GM08714 (cell line): ENCODE measurements at regions not wholly inside any gene's neighbourhood (a gene's known extent, or its start where the extent isn't known, plus 50 kb on each side); places are given as distances from the start of the nearest gene placed in this dataset.
A peak's percentile ranks its signal among the peaks of the same experiment; 100 is the strongest.

Source experiments
- H3K4me3 ChIP-seq: fragments of 200-500 bp; sonication (Bioruptor generic); 2 replicates; pipeline ENCODE4 v1.5.1; 2014; ENCODE audit warnings: mild to moderate bottlenecking, low read length, inconsistent platforms
- ZNF274 ChIP-seq: IDR thresholded peaks from 2 replicates; pipeline ENCODE4 v1.6.1; 2012; ENCODE audit warnings: mild to moderate bottlenecking, low read depth, low read length

DNA sequence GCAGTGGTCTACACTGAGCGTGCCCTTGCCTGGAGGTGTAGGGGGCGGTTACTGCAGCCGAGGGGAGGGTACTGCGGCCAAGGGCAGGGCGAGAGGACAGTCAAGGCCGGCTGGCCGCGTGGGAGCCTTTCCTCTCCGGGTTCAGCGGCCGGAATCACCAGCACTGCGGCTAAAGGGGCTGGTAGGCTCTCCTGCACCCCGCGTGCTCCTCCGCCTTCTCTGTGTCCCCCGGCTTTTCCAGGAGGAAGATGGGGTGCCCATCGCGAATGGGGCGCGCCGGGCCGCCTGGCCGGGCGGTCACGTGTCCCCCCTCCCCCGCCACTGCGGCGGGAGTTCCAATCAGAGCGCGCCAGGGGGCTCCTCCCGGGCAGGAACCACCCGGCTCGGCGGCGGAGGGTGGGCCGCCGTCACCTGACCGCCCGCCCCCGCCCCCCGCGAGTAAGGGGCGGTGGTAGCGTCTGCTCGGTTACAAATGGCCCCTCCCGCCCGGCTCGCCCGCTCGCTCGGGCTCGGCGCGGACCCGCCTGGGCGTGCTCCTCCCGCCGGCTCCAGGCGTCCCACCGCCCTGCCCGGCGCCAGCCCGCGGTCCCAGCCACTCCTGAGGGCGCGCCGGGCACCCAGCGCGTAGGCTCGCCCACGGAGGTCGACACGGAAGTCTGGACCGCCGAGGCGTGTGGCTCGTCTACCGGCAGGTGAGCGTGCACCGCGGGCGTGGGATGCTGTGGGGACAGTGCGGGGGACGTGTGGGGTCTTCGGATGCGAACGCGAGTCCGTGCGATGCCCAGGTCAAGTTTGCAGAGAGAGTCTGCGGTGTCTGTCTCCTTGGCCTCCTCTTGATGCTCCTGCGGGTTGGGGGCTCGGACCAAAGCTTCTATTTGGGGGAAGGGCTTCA, 242.6 kb upstream of the TOPAZ1 start:
- peak overlapping the region; percentile 16; the same call in 1 of the 2 replicates for H3K4me3 ChIP-seq
- no peak for TF ChIP-seq ZNF274

DNA sequence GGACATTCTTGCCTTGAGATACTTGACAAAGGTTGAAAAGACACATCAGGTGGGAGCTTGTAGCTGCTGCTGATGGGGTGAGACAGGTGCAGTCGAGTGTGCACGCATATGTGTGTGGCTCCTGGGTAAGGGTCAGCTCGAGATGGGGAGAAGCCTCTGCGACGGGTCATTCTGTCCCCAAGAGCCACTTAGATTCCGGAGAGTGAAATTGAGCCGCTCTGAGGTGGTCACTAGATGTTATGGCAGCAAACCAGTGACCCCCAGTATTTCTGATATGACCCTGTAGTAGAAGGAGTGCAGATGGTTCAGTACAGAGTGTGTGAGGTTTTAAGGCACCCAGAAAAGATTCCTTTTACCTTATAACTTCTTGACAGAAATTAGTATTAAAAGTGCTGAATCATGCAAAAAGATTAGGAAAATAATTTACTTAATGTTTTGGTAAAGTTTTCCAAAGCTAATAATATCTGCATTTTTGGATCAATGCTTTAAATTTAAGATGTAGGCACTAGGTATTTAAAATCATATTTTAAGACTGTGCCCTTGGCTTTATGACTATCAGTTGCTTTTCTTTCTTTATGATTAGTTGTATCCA, 241.9 kb upstream of the TOPAZ1 start:
- no peak for TF ChIP-seq ZNF274

DNA sequence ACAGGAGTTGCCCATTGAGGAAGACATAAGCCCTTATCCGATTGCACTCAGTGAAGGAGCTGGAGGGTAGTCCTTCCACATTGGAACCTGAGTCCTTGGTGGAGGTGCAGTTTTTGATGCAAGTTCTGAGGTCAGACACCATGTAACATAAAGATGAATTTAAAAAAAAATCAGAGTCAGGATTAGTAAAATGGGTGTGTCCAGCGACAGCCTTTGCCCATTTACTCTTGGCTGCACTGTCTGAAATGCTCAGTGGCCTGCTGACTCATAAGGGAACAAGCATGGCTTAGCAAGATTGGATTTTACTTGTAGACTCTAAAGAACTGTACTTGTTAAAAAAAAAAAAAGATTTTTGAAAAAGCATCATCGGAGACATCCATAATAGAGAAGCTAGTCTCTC, 241.1 kb upstream of the TOPAZ1 start:
- no peak overlapping the region for H3K4me3 ChIP-seq

More for the DNA sequence above, 241.9 kb upstream of the TOPAZ1 start:
- H3K4me3 ChIP-seq = peak overlapping the region; percentile 16; the same call in 1 of the 2 replicates

DNA sequence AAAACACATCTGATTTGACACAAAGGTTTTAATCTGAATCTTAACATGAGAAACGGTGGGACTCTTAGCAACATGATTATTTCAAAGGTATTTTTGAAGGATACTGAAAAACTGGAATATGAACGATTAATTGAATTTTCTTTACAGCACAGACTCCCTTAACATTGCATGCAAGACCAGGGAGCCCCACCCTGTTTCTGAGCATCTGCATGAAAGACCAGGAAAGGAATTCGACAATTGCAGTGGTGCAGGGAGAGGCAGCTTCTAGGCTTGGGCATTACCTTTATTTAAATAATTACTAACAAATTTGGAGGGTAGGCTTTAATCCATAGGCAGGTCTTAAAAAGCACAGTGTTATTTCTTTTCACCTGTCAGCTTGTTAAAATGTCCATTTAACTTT, 240.6 kb upstream of the TOPAZ1 start:
- no peak for TF ChIP-seq ZNF274
- H3K4me3 ChIP-seq = no peak overlapping the region

More for the DNA sequence above, 241.1 kb upstream of the TOPAZ1 start:
- TF ChIP-seq ZNF274 = no peak

DNA sequence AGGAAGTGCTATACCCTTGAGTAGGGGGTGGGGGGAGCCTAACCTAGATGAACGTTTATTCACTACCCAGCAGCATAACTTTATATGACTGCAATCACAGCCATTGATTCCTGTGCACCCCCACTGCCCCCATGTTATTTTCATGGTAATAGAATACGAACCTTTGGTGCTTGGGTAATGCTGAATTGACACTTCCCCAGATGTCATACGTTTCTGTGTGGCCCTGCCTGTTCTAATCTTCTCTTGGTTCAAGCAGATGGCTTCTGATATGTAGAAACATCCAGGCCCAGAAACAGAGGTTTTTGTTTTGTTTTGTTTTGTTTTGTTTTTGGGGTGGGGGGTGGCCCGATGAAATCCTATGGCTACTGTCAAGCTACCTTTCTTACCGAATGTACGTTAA, 237.9 kb upstream of the TOPAZ1 start:
- TF ChIP-seq ZNF274 = no peak

DNA sequence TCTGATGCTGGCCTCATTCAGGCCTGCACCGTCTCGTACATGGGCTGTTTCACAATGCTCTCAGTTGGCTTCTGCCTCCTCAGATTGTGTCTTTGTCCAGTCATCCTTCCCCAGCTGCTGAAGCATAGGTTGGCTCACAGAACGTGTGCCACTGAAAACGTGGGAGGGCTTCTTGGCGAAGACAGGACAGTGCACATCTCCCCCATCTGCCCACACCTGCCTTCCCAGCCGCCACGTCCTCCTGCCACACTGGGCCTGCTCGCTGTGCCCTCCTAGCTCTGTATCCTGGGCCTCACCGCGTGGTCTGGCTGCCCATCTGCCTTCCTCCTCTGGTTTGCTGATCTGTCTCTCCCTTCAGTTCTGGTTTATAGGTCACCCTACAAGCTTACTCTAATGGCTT, 230.0 kb upstream of the TOPAZ1 start:
- TF ChIP-seq ZNF274 = no peak
- H3K4me3 ChIP-seq = no peak overlapping the region

More for the DNA sequence above, 237.9 kb upstream of the TOPAZ1 start:
- H3K4me3 ChIP-seq = no peak overlapping the region

DNA sequence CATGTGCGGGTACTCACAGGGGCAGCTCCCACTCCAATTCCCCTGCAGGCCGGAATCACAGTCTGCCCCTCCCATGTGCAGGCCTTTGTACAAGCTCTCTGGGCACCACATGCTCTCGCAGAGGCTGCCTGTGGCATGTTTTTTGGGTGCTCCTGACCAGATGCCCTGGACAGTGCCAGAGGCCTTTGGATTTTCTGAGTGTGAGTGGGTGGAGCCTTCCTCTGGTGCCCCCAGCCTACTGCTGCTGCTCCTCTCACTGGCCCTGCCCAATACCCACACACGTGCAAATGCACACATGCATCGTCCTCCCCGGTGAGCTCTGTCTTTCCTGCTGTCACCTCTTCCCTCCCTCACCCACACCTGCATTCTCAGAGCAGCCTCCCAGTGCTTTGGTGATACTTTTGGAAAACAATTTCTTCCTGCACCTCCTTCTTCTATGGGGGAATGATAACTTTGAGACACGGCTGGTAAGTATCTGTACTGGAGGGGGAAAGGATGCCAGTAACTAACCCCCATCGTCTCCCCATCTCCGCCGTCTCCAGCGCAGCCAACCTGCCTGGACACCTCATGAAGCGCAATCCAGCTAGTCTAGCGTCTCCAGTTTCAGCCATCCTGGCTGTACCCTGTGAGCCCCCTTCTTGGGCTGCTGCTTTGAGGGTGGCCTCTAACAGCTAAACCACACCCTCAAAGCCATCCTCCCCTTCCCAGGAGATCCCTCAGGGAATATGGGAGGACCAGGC, 229.4 kb upstream of the TOPAZ1 start:
- TF ChIP-seq ZNF274 = no peak
- H3K4me3 ChIP-seq = no peak overlapping the region

DNA sequence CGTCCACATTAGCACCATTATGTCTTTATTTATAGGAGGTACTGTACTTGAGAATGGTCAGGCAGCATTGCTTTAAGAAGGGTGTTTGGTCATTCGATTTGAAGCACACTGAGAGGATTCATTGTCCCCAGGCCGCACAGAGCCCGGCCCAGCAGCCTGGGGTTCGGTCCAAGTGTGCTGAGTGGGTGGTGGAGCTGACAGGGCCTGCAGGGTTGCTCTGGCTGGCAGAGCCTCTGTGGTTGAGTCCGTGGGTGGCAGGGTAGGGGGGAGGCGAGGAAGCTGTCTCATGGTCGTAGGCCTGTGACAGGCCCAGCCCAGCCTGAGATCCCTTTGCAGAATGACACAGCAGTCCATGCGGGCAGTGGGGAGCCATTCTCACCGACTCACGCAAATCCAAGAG, 227.7 kb upstream of the TOPAZ1 start:
- no peak for TF ChIP-seq ZNF274

DNA sequence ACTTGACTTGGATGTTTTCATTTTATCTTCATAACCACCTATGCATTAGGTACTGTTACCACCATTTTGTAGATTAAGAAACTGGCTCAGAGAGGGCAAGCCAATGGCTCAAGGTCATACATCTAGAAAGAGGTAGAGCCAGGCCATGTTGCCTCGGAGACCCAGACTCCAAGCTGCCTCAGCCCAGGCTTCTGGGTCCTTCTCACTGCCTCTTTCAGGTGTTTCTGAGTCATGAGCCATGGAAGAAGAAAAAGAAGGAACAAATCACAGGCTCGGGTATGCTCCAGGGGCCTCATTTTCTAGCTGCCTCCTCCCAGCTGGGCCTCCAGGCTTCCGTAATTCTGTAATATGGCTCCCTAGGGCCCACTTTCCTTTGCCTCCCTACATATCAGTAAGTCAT, 226.5 kb upstream of the TOPAZ1 start:
- H3K4me3 ChIP-seq = no peak overlapping the region
- no peak for TF ChIP-seq ZNF274

More for the DNA sequence above, 227.7 kb upstream of the TOPAZ1 start:
- no peak overlapping the region for H3K4me3 ChIP-seq

DNA sequence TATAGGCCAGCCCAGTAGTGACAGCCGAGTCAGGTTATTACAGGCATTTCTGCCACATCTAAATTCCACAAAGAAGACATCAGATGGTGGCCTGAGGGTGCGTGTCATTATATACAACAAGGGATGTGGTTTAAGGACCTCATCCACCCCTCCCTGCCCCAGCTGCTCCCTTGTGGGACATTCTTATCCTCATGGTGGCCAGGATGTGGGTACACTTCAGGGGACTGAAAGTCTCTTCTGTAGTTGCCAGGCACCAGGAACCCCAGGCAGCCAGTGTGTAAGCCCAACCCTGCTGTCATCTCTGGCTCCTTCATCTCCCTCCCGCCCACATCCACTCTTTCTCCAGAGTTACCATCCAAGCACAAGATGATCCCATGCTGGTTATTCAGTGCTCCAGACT, 224.9 kb upstream of the TOPAZ1 start:
- H3K4me3 ChIP-seq = no peak overlapping the region
- TF ChIP-seq ZNF274 = no peak

DNA sequence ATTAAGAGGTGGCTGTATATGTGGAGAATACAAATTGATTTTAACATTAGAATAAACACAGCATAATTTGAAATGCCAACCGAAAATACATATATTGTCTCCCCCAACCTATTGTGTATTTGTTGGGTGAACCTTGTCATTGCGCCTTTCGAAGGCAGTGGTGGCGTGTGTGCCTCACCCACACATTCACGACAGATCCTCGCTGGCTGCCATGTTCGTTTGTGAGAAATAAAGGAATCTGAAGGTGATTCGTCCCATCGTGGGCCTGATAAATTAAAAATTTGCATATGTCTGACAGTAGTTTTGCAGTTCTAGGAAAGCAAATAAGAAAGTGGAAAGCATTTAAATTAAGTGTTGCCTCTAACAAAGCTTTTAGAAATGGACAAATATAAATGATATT, 222.8 kb upstream of the TOPAZ1 start:
- no peak overlapping the region for H3K4me3 ChIP-seq
- TF ChIP-seq ZNF274 = no peak

DNA sequence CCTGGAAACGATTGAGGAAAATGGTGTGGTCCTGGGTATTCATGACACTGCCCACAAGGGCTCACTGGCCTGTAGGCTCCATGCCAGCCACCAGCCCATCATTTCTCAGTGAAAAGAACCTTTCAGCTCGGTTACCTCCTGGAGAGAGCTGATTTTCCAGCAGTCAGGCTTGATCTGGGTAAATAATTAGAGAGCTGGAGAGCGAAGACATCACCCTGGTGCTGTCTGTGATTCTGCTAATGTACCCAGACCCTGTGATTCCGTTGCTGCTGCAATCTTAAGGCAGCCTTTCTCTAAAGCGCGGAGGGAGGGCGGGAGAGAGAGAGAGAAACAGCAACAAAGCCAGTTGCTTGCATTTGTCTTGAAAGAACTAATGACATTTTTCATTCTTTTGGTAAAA, 221.9 kb upstream of the TOPAZ1 start:
- no peak overlapping the region for H3K4me3 ChIP-seq
- no peak for TF ChIP-seq ZNF274

DNA sequence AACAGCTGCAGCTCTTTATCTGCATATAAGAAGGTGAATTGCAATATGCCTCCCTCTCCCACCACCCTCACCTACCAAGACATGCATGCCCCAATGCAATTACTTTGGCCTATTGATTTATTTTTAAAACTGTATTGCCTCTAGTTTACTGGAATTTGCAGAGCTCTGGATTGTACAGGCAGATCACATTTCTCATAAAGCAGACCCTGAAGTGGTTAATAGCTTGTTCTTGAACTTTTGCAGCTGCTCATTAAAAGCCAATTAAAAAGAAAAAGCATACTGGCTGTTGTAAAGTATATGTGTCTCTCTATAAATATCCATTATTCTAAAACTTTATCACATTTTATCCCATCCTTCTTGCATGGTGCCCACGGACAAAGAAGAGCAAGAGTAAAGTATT, 221.5 kb upstream of the TOPAZ1 start:
- TF ChIP-seq ZNF274 = no peak
- H3K4me3 ChIP-seq = no peak overlapping the region
